22Rv1 (cell line): ENCODE measurements at regions not wholly inside any gene's neighbourhood (a gene's known extent, or its start where the extent isn't known, plus 50 kb on each side); places are given as distances from the start of the nearest gene placed in this dataset.

ENCODE experiments used
- ZFX ChIP-seq: fragments of 450-650 bp; IDR thresholded peaks from 2 replicates; pipeline ENCODE4 v1.6.1; 2017; ENCODE audit warnings: antibody characterized with exemption, borderline replicate concordance
- TF ChIP-seq, protein P1 (sequence below): fragments of 450-650 bp; IDR thresholded peaks from 2 replicates; pipeline ENCODE4 v1.5.1; 2017; ENCODE audit warnings: mild to moderate bottlenecking

DNA sequence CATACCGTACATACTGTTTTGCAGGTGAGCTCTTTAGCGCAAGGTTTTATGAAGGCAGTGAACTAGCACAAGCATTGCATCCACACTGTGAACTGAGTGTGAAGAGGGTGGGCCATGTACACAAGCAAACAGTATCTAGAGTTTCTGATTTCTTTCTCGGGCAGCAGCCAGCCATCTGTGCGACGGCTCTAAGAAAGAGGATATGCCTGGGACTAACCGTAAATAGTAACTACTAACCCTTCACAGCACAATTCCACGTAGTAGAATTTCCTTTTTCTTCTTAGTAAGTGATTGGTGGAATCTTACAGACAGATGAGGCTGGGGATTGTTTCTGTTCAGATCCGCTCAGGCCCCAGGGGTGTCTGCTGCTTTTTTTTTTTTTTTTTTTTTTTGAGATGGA lies 89.0 kb downstream of the DRD1 start:
- TF ChIP-seq, protein P1, sequence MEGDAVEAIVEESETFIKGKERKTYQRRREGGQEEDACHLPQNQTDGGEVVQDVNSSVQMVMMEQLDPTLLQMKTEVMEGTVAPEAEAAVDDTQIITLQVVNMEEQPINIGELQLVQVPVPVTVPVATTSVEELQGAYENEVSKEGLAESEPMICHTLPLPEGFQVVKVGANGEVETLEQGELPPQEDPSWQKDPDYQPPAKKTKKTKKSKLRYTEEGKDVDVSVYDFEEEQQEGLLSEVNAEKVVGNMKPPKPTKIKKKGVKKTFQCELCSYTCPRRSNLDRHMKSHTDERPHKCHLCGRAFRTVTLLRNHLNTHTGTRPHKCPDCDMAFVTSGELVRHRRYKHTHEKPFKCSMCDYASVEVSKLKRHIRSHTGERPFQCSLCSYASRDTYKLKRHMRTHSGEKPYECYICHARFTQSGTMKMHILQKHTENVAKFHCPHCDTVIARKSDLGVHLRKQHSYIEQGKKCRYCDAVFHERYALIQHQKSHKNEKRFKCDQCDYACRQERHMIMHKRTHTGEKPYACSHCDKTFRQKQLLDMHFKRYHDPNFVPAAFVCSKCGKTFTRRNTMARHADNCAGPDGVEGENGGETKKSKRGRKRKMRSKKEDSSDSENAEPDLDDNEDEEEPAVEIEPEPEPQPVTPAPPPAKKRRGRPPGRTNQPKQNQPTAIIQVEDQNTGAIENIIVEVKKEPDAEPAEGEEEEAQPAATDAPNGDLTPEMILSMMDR = no peak
- no peak for TF ChIP-seq ZFX
